Lung (tissue), 11 donors: ENCODE measurements at regions not wholly inside any gene's neighbourhood (a gene's known extent, or its start where the extent isn't known, plus 50 kb on each side); places are given as distances from the start of the nearest gene placed in this dataset.
A peak's percentile ranks its signal among the peaks of the same experiment; 100 is the strongest.

Experiments used
- ATAC-seq: fragments of 200-7000 bp; cut with Tn5 transposase; one replicate; pipeline ENCODE4 v1.9.1; 2020; ENCODE audit warnings: moderate number of reproducible peaks; ENCODE audit not compliant: insufficient read depth, low FRiP score
- DNase-seq, 3 donors: peaks; one replicate each; pipeline ENCODE4 v3.0.0-alpha.2; 2013 to 2017
- H3K27ac ChIP-seq, 2 donors: one replicate each; pipeline ENCODE4 v1.5.1; 2013; ENCODE audit warnings: mild to moderate bottlenecking in 2 of 2, moderate library complexity in 2 of 2, control low read depth in 1 of 2, inconsistent platforms in 1 of 2, low read depth in 1 of 2, low read length in 1 of 2
- H3K27me3 ChIP-seq, 3 donors: one replicate each; pipeline ENCODE4 v1.5.1; 2013; ENCODE audit warnings: low read length in 2 of 3; ENCODE audit not compliant: control insufficient read depth in 3 of 3, insufficient read depth in 3 of 3
- H3K36me3 ChIP-seq, 4 donors: one replicate each; pipeline ENCODE4 v1.5.1; 2013; ENCODE audit warnings: low read length in 4 of 4, mild to moderate bottlenecking in 1 of 4, moderate library complexity in 1 of 4; ENCODE audit not compliant: control insufficient read depth in 4 of 4, insufficient read depth in 4 of 4
- H3K4me1 ChIP-seq, 5 donors: one replicate each; pipeline ENCODE4 v1.5.1; 2013; ENCODE audit warnings: low read length in 5 of 5, mild to moderate bottlenecking in 2 of 5, moderate library complexity in 1 of 5; ENCODE audit not compliant: control insufficient read depth in 5 of 5, insufficient read depth in 5 of 5
- H3K4me3 ChIP-seq: one replicate; pipeline ENCODE4 v1.5.1; 2013; ENCODE audit warnings: mild to moderate bottlenecking, control low read depth, moderate library complexity
- H3K9ac ChIP-seq, 2 donors: one replicate each; pipeline ENCODE4 v1.5.1; 2013; ENCODE audit warnings: low read length in 2 of 2, control low read depth in 1 of 2; ENCODE audit not compliant: insufficient read depth in 1 of 2
- H3K9me3 ChIP-seq, 4 donors: one replicate each; pipeline ENCODE4 v1.5.1; 2013; ENCODE audit warnings: low read length in 3 of 4, mild to moderate bottlenecking in 1 of 4, moderate library complexity in 1 of 4; ENCODE audit not compliant: control insufficient read depth in 4 of 4, insufficient read depth in 3 of 4
- WGBS, 2 donors: extraction: QIAGEN DNeasy Blood & Tissue Kit; methylation state at CpG; one replicate each; pipeline ENCODE4 v1.1.7; 2013; 5-methylcytosine and 5-hydroxymethylcytosine counted together
- TF ChIP-seq, protein P1 (sequence below): IDR thresholded peaks from 2 replicates; pipeline ENCODE4 v1.5.1; 2012; ENCODE audit warnings: mild to moderate bottlenecking; ENCODE audit errors: control extremely low read depth, extremely low read depth
- donor health status: control.
- donor health status: control.
- donor health status: Bipolar disorder and iron deficiency.
- donor health status: healthy.
- donor health status: DM: yes; HTN: yes; CAD: no.

- WGBS, 2 donors: 19 to 37% methylated on average over 2 of the region's 2 CpGs
- peak; percentile 45 for ATAC-seq
- H3K9ac ChIP-seq: no peak overlapping the region
- no peak overlapping the region for H3K4me3 ChIP-seq
- no peaks in the 10 kb centered on the region for H3K27me3 ChIP-seq
- H3K4me1 ChIP-seq: peaks cover 0 to 8% (median 0%) of the 10 kb centered on the region in 5 donors
- TF ChIP-seq, protein P1, sequence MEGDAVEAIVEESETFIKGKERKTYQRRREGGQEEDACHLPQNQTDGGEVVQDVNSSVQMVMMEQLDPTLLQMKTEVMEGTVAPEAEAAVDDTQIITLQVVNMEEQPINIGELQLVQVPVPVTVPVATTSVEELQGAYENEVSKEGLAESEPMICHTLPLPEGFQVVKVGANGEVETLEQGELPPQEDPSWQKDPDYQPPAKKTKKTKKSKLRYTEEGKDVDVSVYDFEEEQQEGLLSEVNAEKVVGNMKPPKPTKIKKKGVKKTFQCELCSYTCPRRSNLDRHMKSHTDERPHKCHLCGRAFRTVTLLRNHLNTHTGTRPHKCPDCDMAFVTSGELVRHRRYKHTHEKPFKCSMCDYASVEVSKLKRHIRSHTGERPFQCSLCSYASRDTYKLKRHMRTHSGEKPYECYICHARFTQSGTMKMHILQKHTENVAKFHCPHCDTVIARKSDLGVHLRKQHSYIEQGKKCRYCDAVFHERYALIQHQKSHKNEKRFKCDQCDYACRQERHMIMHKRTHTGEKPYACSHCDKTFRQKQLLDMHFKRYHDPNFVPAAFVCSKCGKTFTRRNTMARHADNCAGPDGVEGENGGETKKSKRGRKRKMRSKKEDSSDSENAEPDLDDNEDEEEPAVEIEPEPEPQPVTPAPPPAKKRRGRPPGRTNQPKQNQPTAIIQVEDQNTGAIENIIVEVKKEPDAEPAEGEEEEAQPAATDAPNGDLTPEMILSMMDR: no peak
- no peaks in the 10 kb centered on the region for H3K36me3 ChIP-seq
- peak in 1 of 3 donors; percentile 58 for DNase-seq
- no peaks in the 10 kb centered on the region for H3K9me3 ChIP-seq
- H3K27ac ChIP-seq: no peak overlapping the region
Measured at GRCh38 chr3:160134964-160135363, 90.3 kb upstream of the C3orf80 start.

- no peaks in the 10 kb centered on the region for H3K36me3 ChIP-seq
- ATAC-seq: no peak
- no peak overlapping the region for H3K4me3 ChIP-seq
Measured at GRCh38 chr3:160135851-160136250, 89.4 kb upstream of the C3orf80 start.

DNA sequence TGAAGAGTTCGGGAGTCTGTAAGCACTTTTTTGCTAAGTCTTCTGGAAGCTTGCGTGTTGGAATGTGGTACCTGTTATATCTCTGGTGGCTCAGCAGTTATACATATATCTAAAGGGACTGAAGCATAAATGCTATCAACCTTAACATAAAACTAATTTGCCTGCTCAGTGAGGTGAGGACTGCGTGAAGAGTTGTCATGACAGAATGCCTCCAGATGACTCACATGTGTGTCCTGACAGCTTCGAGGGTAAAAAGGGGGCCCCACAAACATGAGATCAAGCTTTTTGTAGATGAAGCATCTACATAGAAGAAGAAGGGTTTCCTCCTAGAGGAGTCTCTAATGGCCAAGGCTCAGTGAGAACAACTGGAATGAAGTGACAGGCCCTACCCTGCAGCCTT lies 88.8 kb upstream of the C3orf80 start:
- no peak overlapping the region for H3K27ac ChIP-seq
- ATAC-seq (no peak), DNase-seq (no peak)
- TF ChIP-seq, protein P1: no peak
- peaks cover 0 to 8% (median 0%) of the 10 kb centered on the region in 5 donors for H3K4me1 ChIP-seq
- H3K27me3 ChIP-seq: no peaks in the 10 kb centered on the region
- H3K36me3 ChIP-seq: no peaks in the 10 kb centered on the region
- no peaks in the 10 kb centered on the region for H3K9me3 ChIP-seq
- H3K4me3 ChIP-seq: no peak overlapping the region
- no peak overlapping the region for H3K9ac ChIP-seq
- 85 to 91% methylated on average over 4 of the region's 4 CpGs for WGBS, 2 donors

More at GRCh38 chr3:160135851-160136250, 89.4 kb upstream of the C3orf80 start:
- no peaks in the 10 kb centered on the region for H3K9me3 ChIP-seq
- TF ChIP-seq, protein P1: no peak
- peaks cover 0 to 8% (median 0%) of the 10 kb centered on the region in 5 donors for H3K4me1 ChIP-seq
- H3K9ac ChIP-seq: no peak overlapping the region
- WGBS, 2 donors: 35 to 38% methylated on average over 2 of the region's 2 CpGs
- no peak for DNase-seq
- no peak overlapping the region for H3K27ac ChIP-seq
- H3K27me3 ChIP-seq: no peaks in the 10 kb centered on the region

GRCh38 chr3:160139291-160139690 lies 85.9 kb upstream of the C3orf80 start:
- Histone ChIP-seq H3K4me1 (peaks cover 0 to 8% (median 0%) of the 10 kb centered on the region in 5 donors), H3K27me3 (no peaks in the 10 kb centered on the region), H3K36me3 (no peaks in the 10 kb centered on the region), H3K9ac (no peak overlapping the region), H3K4me3 (no peak overlapping the region), H3K27ac (no peak overlapping the region), H3K9me3 (peaks cover 0 to 4% (median 0%) of the 10 kb centered on the region in 4 donors)
- ATAC-seq (no peak), DNase-seq (no peak)
- TF ChIP-seq, protein P1: no peak
- WGBS, 2 donors: 83 to 92% methylated on average over 3 of the region's 3 CpGs
